OCI-LY7 (cell line): ENCODE measurements at regions not wholly inside any gene's neighbourhood (a gene's known extent, or its start where the extent isn't known, plus 50 kb on each side); places are given as distances from the start of the nearest gene placed in this dataset.

Source experiments
- BruUV-seq: library from RNA; stranded (reverse); fragments of 400-500 nt; replicated peaks from 2 replicates; lab custom pipeline; 2021; lab: Mats Ljungman, UMichigan
- CTCF ChIA-PET: fragments of 300-600 bp; sonication (Branson Sonifier 250); formaldehyde crosslinking; loops from one replicate; lab custom pipeline; 2022; ENCODE audit warnings: antibody characterized with exemption; ENCODE audit not compliant: unreplicated experiment; lab: Charles Lee
- POLR2A ChIA-PET: fragments of 300-600 bp; sonication (Branson Sonifier 250); formaldehyde crosslinking; loops from one replicate; lab custom pipeline; 2022; ENCODE audit warnings: antibody characterized with exemption; lab: Charles Lee
- DNase-seq: peaks from one replicate; pipeline ENCODE4 v3.0.0-alpha.2; 2015; ENCODE audit warnings: low spot score
- H2AFZ ChIP-seq: fragments of 200-600 bp; sonication (generic), shearing (Covaris generic); 2 replicates; pipeline ENCODE4 v1.6.1; 2014; ENCODE audit warnings: mild to moderate bottlenecking, antibody characterized with exemption, low read length, moderate library complexity
- H3K27ac ChIP-seq: fragments of 200-600 bp; sonication (generic); 2 replicates; pipeline ENCODE4 v1.5.1; 2014; ENCODE audit warnings: mixed run types, low read depth, mild to moderate bottlenecking, moderate library complexity, low read length, inconsistent platforms; ENCODE audit not compliant: poor library complexity, severe bottlenecking
- H3K36me3 ChIP-seq: fragments of 200-600 bp; sonication (generic); 2 replicates; pipeline ENCODE4 v1.6.1; 2014; ENCODE audit warnings: mild to moderate bottlenecking, antibody characterized with exemption, low read length, moderate library complexity, mixed read lengths; ENCODE audit not compliant: insufficient read depth
- H3K4me1 ChIP-seq: fragments of 200-600 bp; sonication (generic); 2 replicates; pipeline ENCODE4 v1.5.1; 2014; ENCODE audit warnings: mild to moderate bottlenecking, low read length; ENCODE audit not compliant: insufficient read depth, poor library complexity, severe bottlenecking
- H3K4me2 ChIP-seq: fragments of 200-600 bp; sonication (generic); 2 replicates; pipeline ENCODE4 v1.6.1; 2014; ENCODE audit warnings: mild to moderate bottlenecking, low read length
- H3K4me3 ChIP-seq: fragments of 200-600 bp; sonication (generic); 2 replicates; pipeline ENCODE4 v1.5.1; 2014; ENCODE audit warnings: mild to moderate bottlenecking, low read depth, low read length; ENCODE audit not compliant: poor library complexity, severe bottlenecking
- H3K79me2 ChIP-seq: fragments of 200-600 bp; sonication (generic); 2 replicates; pipeline ENCODE4 v1.6.1; 2016; ENCODE audit warnings: low read depth, mild to moderate bottlenecking, low read length, moderate library complexity, mixed read lengths; ENCODE audit not compliant: insufficient read depth
- H3K9me2 ChIP-seq: fragments of 200-600 bp; sonication (generic); 2 replicates; pipeline ENCODE4 v1.6.1; 2016; ENCODE audit warnings: mild to moderate bottlenecking, low read length, mixed read lengths; ENCODE audit not compliant: insufficient read depth
- H3K9me3 ChIP-seq: fragments of 200-600 bp; sonication (generic); 2 replicates; pipeline ENCODE4 v1.6.1; 2014; ENCODE audit warnings: mild to moderate bottlenecking, mixed run types, low read length, mixed read lengths
- H4K20me1 ChIP-seq: fragments of 200-600 bp; sonication (generic); 2 replicates; pipeline ENCODE4 v1.6.1; 2014; ENCODE audit warnings: mild to moderate bottlenecking, antibody characterized with exemption, low read length, moderate library complexity, mixed read lengths; ENCODE audit not compliant: insufficient read depth
- CTCF ChIP-seq: fragments of 200-600 bp; sonication (generic); conservative IDR thresholded peaks from 2 replicates; pipeline ENCODE4 v1.5.1; 2014; ENCODE audit warnings: mild to moderate bottlenecking, antibody characterized with exemption, low read length, moderate library complexity, mixed read lengths
- EZH2phosphoT487 ChIP-seq: fragments of 200-600 bp; sonication (generic); IDR thresholded peaks from 2 replicates; pipeline ENCODE4 v1.6.1; 2018; ENCODE audit warnings: low read depth, borderline replicate concordance, mild to moderate bottlenecking, mixed run types, antibody characterized with exemption, low read length, moderate library complexity, mixed read lengths
- intact Hi-C: fragments of 100-400 bp; cut with micrococcal nuclease; formaldehyde crosslinking; loops from one replicate; pipeline ENCODE4 v1.10.0; 2022; ENCODE audit not compliant: unreplicated experiment

GRCh38 chr6:170152124-170152926 lies 138.6 kb downstream of the DLL1 start:
- no TSS peak for BruUV-seq
- H3K79me2 ChIP-seq = no peaks in the 10 kb centered on the region
- intact Hi-C loops = no loop called here
- no peaks in the 10 kb centered on the region for H3K9me3 ChIP-seq
- H4K20me1 ChIP-seq = no peaks in the 10 kb centered on the region
- DNase-seq = no peak
- no peaks in the 10 kb centered on the region for H3K36me3 ChIP-seq
- H2AFZ ChIP-seq = no peak overlapping the region
- POLR2A ChIA-PET = interaction anchor here (0.6 kb wide), 1 partner anchor 135 kb away, joined by 3 read pairs; no protein-coding TSS in a partner anchor
- no peak overlapping the region for H3K27ac ChIP-seq
- CTCF ChIA-PET = no interaction called here
- TF ChIP-seq CTCF = no peak
- no peak for TF ChIP-seq EZH2phosphoT487
- H3K4me1 ChIP-seq = no peaks in the 10 kb centered on the region
- no peak overlapping the region for H3K4me3 ChIP-seq
- no peak overlapping the region for H3K4me2 ChIP-seq
- H3K9me2 ChIP-seq = no peaks in the 10 kb centered on the region

- Histone ChIP-seq H2AFZ (no peak overlapping the region), H3K4me1 (no peaks in the 10 kb centered on the region), H4K20me1 (no peaks in the 10 kb centered on the region), H3K9me2 (no peaks in the 10 kb centered on the region), H3K36me3 (no peaks in the 10 kb centered on the region), H3K4me3 (no peak overlapping the region), H3K4me2 (no peak overlapping the region), H3K79me2 (no peaks in the 10 kb centered on the region), H3K27ac (no peak overlapping the region), H3K9me3 (no peaks in the 10 kb centered on the region)
- ChIA-PET POLR2A (interaction anchor here (0.6 kb wide), 1 partner anchor 134 kb away, joined by 3 read pairs; no protein-coding TSS in a partner anchor), CTCF (no interaction called here)
- DNase-seq = no peak
- intact Hi-C loops = no loop called here
- TF ChIP-seq CTCF (no peak), EZH2phosphoT487 (no peak)
- BruUV-seq = no TSS peak
Observed at GRCh38 chr6:170151804-170152123, 139.1 kb downstream of the DLL1 start.

- no peak overlapping the region for H3K27ac ChIP-seq
- no peak overlapping the region for H3K4me2 ChIP-seq
- H3K9me2 ChIP-seq = no peaks in the 10 kb centered on the region
- no peaks in the 10 kb centered on the region for H3K79me2 ChIP-seq
- no peak overlapping the region for H3K4me3 ChIP-seq
- POLR2A ChIA-PET = interaction anchor here (0.6 kb wide), 1 partner anchor 134 kb away, joined by 3 read pairs; no protein-coding TSS in a partner anchor
- H3K4me1 ChIP-seq = no peaks in the 10 kb centered on the region
- H4K20me1 ChIP-seq = no peaks in the 10 kb centered on the region
- DNase-seq = no peak
- no peaks in the 10 kb centered on the region for H3K36me3 ChIP-seq
- intact Hi-C loops = no loop called here
- TF ChIP-seq EZH2phosphoT487 (no peak), CTCF (no peak)
- BruUV-seq = no TSS peak
- no peak overlapping the region for H2AFZ ChIP-seq
- no peaks in the 10 kb centered on the region for H3K9me3 ChIP-seq
- CTCF ChIA-PET = no interaction called here
Observed at GRCh38 chr6:170151321-170151771, 139.5 kb downstream of the DLL1 start.
